Stimulated activated CD4-positive, alpha-beta T cell treated with anti-CD3 and anti-CD28 coated beads, Interleukin-12 subunit alpha, Interleukin-12 subunit beta, amount 100 ng/mL, for 4 hours (primary cell): ENCODE measurements at regions not wholly inside any gene's neighbourhood (a gene's known extent, or its start where the extent isn't known, plus 50 kb on each side); places are given as distances from the start of the nearest gene placed in this dataset.

Experiments used
- DNase-seq: peaks from one replicate; pipeline ENCODE4 v3.0.0-alpha.2; 2020

- DNase-seq: no peak
Observed at GRCh38 chr2:181841079-181841478, 50.5 kb upstream of the ITPRID2 start.
